ENCODE measurements at regions not wholly inside any gene's neighbourhood (a gene's known extent, or its start where the extent isn't known, plus 50 kb on each side); places are given as distances from the start of the nearest gene placed in this dataset.

DNA sequence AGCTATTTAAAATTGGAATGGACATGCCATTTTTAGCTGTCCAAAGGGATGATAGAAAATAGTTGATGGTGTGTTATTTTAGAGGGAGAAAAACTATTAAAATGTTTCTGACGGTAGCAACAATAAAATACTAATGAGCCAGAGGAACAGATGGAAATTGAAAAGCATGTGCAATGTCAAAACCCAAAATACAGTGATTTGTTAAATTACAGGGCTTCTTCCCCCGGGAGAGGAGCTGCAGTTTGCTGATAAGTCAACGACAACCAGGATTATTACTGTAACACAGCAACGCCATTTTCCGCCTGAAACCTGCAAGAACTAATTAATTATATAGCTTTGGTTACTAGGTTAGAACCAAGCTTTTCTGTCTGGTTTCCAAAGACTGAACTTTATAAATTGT is 179.6 kb upstream of the SPTLC3 start:
- TF ChIP-seq, protein P1, sequence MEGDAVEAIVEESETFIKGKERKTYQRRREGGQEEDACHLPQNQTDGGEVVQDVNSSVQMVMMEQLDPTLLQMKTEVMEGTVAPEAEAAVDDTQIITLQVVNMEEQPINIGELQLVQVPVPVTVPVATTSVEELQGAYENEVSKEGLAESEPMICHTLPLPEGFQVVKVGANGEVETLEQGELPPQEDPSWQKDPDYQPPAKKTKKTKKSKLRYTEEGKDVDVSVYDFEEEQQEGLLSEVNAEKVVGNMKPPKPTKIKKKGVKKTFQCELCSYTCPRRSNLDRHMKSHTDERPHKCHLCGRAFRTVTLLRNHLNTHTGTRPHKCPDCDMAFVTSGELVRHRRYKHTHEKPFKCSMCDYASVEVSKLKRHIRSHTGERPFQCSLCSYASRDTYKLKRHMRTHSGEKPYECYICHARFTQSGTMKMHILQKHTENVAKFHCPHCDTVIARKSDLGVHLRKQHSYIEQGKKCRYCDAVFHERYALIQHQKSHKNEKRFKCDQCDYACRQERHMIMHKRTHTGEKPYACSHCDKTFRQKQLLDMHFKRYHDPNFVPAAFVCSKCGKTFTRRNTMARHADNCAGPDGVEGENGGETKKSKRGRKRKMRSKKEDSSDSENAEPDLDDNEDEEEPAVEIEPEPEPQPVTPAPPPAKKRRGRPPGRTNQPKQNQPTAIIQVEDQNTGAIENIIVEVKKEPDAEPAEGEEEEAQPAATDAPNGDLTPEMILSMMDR (IDR thresholded peaks at IDR 0.05), result no peak
- no peak for TF ChIP-seq EP300 (IDR thresholded peaks at IDR 0.05)
- TF ChIP-seq POLR2A (IDR thresholded peaks at IDR 0.05), result no peak
